Esophagus squamous epithelium (tissue), 5 donors: ENCODE measurements at regions not wholly inside any gene's neighbourhood (a gene's known extent, or its start where the extent isn't known, plus 50 kb on each side); places are given as distances from the start of the nearest gene placed in this dataset.

Experiments
- DNase-seq: peaks from one replicate; lab custom pipeline; 2025; lab: John Stamatoyannopoulos, UW
- H3K27ac ChIP-seq, 4 donors: fragments of 200-600 bp; sonication (generic); one replicate each; pipeline ENCODE4 v1.5.1; 2016 to 2019; ENCODE audit warnings: mild to moderate bottlenecking in 1 of 4
- H3K27me3 ChIP-seq, 4 donors: fragments of 200-600 bp; sonication (generic); 1 replicate in 3 of 4; 2 replicates in 1 of 4; pipeline versions ENCODE4 v1.5.1 to v1.6.0; 2017 to 2021; ENCODE audit warnings: antibody characterized with exemption in 1 of 4
- H3K36me3 ChIP-seq, 3 donors: fragments of 200-600 bp; sonication (generic); one replicate each; pipeline ENCODE4 v1.5.1; 2016 to 2019
- H3K4me1 ChIP-seq, 3 donors: fragments of 200-600 bp; sonication (generic); one replicate each; pipeline ENCODE4 v1.5.1; 2017 to 2019
- H3K4me3 ChIP-seq, 4 donors: fragments of 200-600 bp; sonication (generic); 1 replicate in 3 of 4; 2 replicates in 1 of 4; pipeline ENCODE4 v1.5.1; 2016 to 2019; ENCODE audit warnings: mild to moderate bottlenecking in 2 of 4, moderate library complexity in 1 of 4
- H3K9me3 ChIP-seq, 3 donors: fragments of 200-600 bp; sonication (generic); one replicate each; pipeline ENCODE4 v1.5.1; 2016 to 2019
- POLR2A ChIP-seq, 4 donors: fragments of 450-650 bp; IDR thresholded peaks; one replicate each; pipeline ENCODE4 v1.6.1; 2017; ENCODE audit warnings: antibody characterized with exemption in 4 of 4, mild to moderate bottlenecking in 4 of 4, moderate library complexity in 3 of 4
- WGBS, 2 donors: methylation state at CpG; one replicate each; pipeline ENCODE4 v1.1.5; 2018; 5-methylcytosine and 5-hydroxymethylcytosine counted together
- intact Hi-C: fragments of 100-400 bp; cut with DNase I; formaldehyde crosslinking; loops from one replicate; pipeline ENCODE4 v1.15.0; 2022
- TF ChIP-seq, protein P1 (sequence below), 6 experiments: fragments of 450-650 bp in 4 of 6; fragments of 200-600 bp in 2 of 6; sonication (generic) in 2 of 6; IDR thresholded peaks; one replicate each; pipeline ENCODE4 v1.5.1; 2016 to 2019; ENCODE audit warnings: antibody characterized with exemption in 6 of 6, mild to moderate bottlenecking in 4 of 6, moderate library complexity in 4 of 6
- donor health status: DM: yes; HTN: yes; CAD: no.

DNA sequence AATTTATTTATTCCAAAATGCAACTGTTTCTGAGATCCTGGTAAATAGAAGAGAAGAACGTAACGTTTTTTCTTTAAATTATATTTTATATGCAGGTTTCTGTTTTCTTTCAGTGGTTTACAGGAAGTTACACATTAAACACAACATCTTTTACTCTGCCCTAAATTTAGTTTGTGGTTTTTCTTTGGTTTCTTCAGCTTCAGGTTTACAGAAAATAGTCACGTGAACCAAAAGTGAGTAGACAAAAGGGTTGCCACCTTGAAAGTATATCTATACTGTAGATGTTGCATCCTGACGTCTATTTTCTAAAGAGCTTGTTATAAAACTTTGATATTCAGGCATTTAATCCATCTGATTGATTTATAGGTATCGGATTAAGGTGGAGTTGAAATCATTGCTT, 1236.6 kb downstream of the MAT2B start:
- WGBS, 2 donors, result 64 to 68% methylated on average over 5 of the region's 5 CpGs
- DNase-seq, result no peak

DNA sequence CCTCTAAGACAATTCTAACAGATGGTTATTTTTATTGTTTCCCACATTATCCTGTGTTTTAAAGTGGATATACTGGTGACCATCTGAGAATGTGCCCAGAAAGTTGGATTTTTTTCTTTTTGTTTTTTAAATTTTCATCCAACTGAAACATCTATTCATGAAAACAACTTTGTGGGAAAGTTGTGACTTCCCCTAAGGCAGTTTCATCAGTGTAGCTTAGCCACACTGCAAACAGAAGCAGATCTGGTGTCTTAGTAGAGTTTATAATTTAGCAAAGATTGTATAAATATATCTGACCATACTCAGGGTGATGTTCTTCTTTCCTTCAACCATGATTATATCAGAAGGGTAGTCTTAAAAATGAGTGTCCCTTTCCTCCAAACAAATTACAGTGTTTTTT, 1241.3 kb downstream of the MAT2B start:
- intact Hi-C loops, result no loop called here

More for the DNA sequence above, 1236.6 kb downstream of the MAT2B start:
- intact Hi-C loops, result no loop called here
- no peaks in the 10 kb centered on the region for H3K36me3 ChIP-seq
- no peaks in the 10 kb centered on the region for H3K4me1 ChIP-seq
- no peak overlapping the region for H3K27ac ChIP-seq
- no peak overlapping the region for H3K4me3 ChIP-seq
- no peaks in the 10 kb centered on the region for H3K9me3 ChIP-seq
- H3K27me3 ChIP-seq, result no peaks in the 10 kb centered on the region
- no peak for TF ChIP-seq POLR2A (IDR thresholded peaks at IDR 0.05)
- TF ChIP-seq, protein P1, sequence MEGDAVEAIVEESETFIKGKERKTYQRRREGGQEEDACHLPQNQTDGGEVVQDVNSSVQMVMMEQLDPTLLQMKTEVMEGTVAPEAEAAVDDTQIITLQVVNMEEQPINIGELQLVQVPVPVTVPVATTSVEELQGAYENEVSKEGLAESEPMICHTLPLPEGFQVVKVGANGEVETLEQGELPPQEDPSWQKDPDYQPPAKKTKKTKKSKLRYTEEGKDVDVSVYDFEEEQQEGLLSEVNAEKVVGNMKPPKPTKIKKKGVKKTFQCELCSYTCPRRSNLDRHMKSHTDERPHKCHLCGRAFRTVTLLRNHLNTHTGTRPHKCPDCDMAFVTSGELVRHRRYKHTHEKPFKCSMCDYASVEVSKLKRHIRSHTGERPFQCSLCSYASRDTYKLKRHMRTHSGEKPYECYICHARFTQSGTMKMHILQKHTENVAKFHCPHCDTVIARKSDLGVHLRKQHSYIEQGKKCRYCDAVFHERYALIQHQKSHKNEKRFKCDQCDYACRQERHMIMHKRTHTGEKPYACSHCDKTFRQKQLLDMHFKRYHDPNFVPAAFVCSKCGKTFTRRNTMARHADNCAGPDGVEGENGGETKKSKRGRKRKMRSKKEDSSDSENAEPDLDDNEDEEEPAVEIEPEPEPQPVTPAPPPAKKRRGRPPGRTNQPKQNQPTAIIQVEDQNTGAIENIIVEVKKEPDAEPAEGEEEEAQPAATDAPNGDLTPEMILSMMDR (IDR thresholded peaks at IDR 0.05), result no peak

DNA sequence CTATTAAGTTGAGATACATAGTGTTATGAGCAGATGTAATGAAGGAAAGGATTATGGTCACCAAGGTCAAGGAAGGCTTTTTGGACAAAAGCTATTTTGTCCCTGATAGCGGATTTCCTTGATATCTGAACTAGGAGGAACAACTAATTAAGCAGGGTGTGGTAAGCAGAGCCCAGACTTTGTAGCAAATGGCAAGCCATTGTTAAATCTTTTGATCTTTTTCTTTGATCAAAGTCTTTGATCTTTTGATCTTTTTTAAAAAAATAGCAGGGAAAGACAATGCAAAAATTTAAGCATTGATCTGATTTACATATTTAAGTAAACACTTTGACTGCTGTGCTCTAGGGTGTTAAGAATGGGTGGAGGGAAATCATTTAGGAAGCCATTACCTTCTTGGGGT, 1242.0 kb downstream of the MAT2B start:
- no peak overlapping the region for H3K4me3 ChIP-seq
- no peak for DNase-seq
- no peaks in the 10 kb centered on the region for H3K4me1 ChIP-seq
- H3K9me3 ChIP-seq, result no peaks in the 10 kb centered on the region
- intact Hi-C loops, result no loop called here
- no peak overlapping the region for H3K27ac ChIP-seq
- H3K27me3 ChIP-seq, result no peaks in the 10 kb centered on the region
- TF ChIP-seq, protein P1 (IDR thresholded peaks at IDR 0.05), result no peak
- TF ChIP-seq POLR2A (IDR thresholded peaks at IDR 0.05), result no peak
- WGBS, 2 donors, result 56 to 68% methylated on average over 1 of the region's 1 CpG
- no peaks in the 10 kb centered on the region for H3K36me3 ChIP-seq

More for the DNA sequence above, 1241.3 kb downstream of the MAT2B start:
- Histone ChIP-seq H3K36me3 (no peaks in the 10 kb centered on the region), H3K9me3 (no peaks in the 10 kb centered on the region), H3K27me3 (no peaks in the 10 kb centered on the region), H3K4me1 (no peaks in the 10 kb centered on the region), H3K27ac (no peak overlapping the region), H3K4me3 (no peak overlapping the region)
- DNase-seq, result no peak
- TF ChIP-seq, protein P1 (IDR thresholded peaks at IDR 0.05), result no peak
- TF ChIP-seq POLR2A (IDR thresholded peaks at IDR 0.05), result no peak

DNA sequence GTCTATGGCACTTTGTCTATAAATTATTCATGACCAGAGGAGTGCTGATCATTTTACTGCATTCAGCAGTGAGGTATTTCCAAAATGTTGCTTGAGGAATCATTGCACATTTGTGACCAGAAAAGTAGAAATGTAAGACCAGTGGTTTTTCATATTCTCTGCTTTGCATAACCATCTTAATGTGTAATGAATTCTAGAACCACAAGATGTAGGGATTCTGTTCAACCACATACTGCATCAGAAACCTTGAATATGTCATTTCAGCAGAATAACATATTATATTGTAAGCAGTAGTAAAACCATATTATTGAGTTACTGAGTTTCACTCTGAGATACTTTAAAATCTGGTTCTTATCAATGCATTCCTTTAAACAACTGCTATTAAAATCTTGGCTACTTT, 1243.4 kb downstream of the MAT2B start:
- no peak overlapping the region for H3K27ac ChIP-seq
- H3K4me3 ChIP-seq, result no peak overlapping the region
- intact Hi-C loops, result no loop called here
- H3K36me3 ChIP-seq, result no peaks in the 10 kb centered on the region
- TF ChIP-seq POLR2A (IDR thresholded peaks at IDR 0.05), result no peak
- TF ChIP-seq, protein P1 (IDR thresholded peaks at IDR 0.05), result no peak
- no peaks in the 10 kb centered on the region for H3K27me3 ChIP-seq
- no peaks in the 10 kb centered on the region for H3K4me1 ChIP-seq
- no peak for DNase-seq
- H3K9me3 ChIP-seq, result no peaks in the 10 kb centered on the region

DNA sequence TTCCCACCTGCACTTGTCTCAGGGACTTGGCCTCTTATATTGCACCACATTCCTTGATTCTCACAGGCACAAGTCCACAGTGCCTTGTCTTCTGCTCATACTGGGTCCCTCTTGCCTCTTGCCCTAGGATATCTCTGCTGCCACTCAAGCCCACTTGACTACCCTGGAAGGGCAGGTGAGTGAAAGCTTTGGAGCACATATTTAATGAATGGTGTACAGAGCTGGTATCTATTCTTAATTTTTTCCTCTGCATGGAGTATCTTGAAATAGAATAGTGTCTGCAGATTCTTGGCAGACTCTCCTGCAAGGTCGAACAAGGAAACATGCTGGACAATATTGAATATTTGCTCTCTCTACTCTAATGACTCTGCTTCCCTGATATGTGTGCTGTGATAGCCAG, 1248.0 kb downstream of the MAT2B start:
- intact Hi-C loops, result no loop called here
- no peak overlapping the region for H3K27ac ChIP-seq
- 33 to 50% methylated on average over 1 of the region's 1 CpG for WGBS, 2 donors
- no peak for TF ChIP-seq POLR2A (IDR thresholded peaks at IDR 0.05)
- DNase-seq, result no peak
- H3K27me3 ChIP-seq, result no peaks in the 10 kb centered on the region
- H3K36me3 ChIP-seq, result no peaks in the 10 kb centered on the region
- H3K4me3 ChIP-seq, result no peak overlapping the region
- no peaks in the 10 kb centered on the region for H3K9me3 ChIP-seq
- no peaks in the 10 kb centered on the region for H3K4me1 ChIP-seq

DNA sequence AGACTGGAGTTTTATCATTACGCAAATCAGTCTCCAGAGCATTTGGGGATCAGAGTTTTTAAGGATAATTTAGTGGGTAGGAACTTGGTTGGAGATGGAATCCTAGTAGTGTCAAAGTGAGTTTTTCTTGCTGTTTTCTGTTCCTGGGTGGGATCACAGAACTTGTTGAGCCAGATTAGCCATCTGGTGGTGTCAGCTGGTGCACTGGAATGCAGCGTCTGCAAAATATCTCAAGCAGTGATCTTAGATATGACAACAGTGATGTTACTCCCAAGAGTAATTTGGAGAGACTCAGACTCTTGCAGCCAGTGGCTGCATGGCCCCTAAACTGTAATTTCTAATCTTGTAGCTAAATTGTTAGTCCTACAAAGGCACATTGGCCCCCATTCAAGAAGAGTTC, 1257.8 kb downstream of the MAT2B start:
- Histone ChIP-seq H3K9me3 (no peaks in the 10 kb centered on the region), H3K4me3 (no peak overlapping the region), H3K36me3 (no peaks in the 10 kb centered on the region), H3K4me1 (no peaks in the 10 kb centered on the region), H3K27ac (no peak overlapping the region), H3K27me3 (no peaks in the 10 kb centered on the region)
- DNase-seq, result no peak
- intact Hi-C loops, result no loop called here
- no peak for TF ChIP-seq POLR2A (IDR thresholded peaks at IDR 0.05)
- TF ChIP-seq, protein P1 (IDR thresholded peaks at IDR 0.05), result no peak
- WGBS, 2 donors, result 58 to 87% methylated on average over 2 of the region's 2 CpGs
